Tibial artery (tissue), 4 donors: ENCODE measurements at regions not wholly inside any gene's neighbourhood (a gene's known extent, or its start where the extent isn't known, plus 50 kb on each side); places are given as distances from the start of the nearest gene placed in this dataset.

Experiments used
- DNase-seq, 2 donors: peaks; one replicate each; pipeline ENCODE4 v3.0.0-alpha.2; 2019
- H3K27ac ChIP-seq, 2 donors: fragments of 200-600 bp; sonication (generic) in 1 of 2; 1 replicate in 1 of 2; 2 replicates in 1 of 2; pipeline ENCODE4 v1.5.1; 2018 to 2019; ENCODE audit warnings: mild to moderate bottlenecking in 1 of 2
- H3K27me3 ChIP-seq, 2 donors: fragments of 200-600 bp; sonication (generic) in 1 of 2; one replicate each; pipeline versions ENCODE4 v1.5.1 to v1.6.0; 2016 to 2019
- H3K36me3 ChIP-seq, 3 donors: fragments of 200-600 bp; sonication (generic) in 2 of 3; one replicate each; pipeline ENCODE4 v1.5.1; 2016 to 2019; ENCODE audit warnings: mild to moderate bottlenecking in 2 of 3
- H3K4me1 ChIP-seq, 4 donors: fragments of 200-600 bp; sonication (generic) in 2 of 4; 1 replicate in 3 of 4; 2 replicates in 1 of 4; pipeline ENCODE4 v1.5.1; 2016 to 2019
- H3K4me3 ChIP-seq, 2 donors: fragments of 200-600 bp; sonication (generic) in 1 of 2; 1 replicate in 1 of 2; 2 replicates in 1 of 2; pipeline ENCODE4 v1.5.1; 2018 to 2019; ENCODE audit warnings: mild to moderate bottlenecking in 2 of 2
- H3K9me3 ChIP-seq, 3 donors: fragments of 200-600 bp; sonication (generic) in 1 of 3; one replicate each; pipeline ENCODE4 v1.5.1; 2016 to 2019
- CTCF ChIP-seq, 2 experiments: fragments of 200-600 bp in 1 of 2; fragments of 450-650 bp in 1 of 2; IDR thresholded peaks; one replicate each; pipeline ENCODE4 v1.5.1; 2017 to 2019; ENCODE audit warnings: antibody characterized with exemption in 2 of 2, mild to moderate bottlenecking in 1 of 2, moderate library complexity in 1 of 2
- intact Hi-C: fragments of 100-400 bp; cut with DNase I; formaldehyde crosslinking; loops from one replicate; pipeline ENCODE4 v1.15.0; 2023; ENCODE audit warnings: low total_unique reads

GRCh38 chr20:17856837-17857605 is 111.6 kb downstream of the SNX5 start:
- no peaks in the 10 kb centered on the region for H3K27me3 ChIP-seq
- peak in 1 of 2 donors; percentile 5 for DNase-seq
- H3K9me3 ChIP-seq, result no peaks in the 10 kb centered on the region
- no peaks in the 10 kb centered on the region for H3K36me3 ChIP-seq
- TF ChIP-seq CTCF (IDR thresholded peaks at IDR 0.05), result no peak
- H3K27ac ChIP-seq, result no peak overlapping the region
- H3K4me1 ChIP-seq, result peaks cover 0 to 10% (median 6%) of the 10 kb centered on the region in 4 donors
- H3K4me3 ChIP-seq, result no peak overlapping the region
- intact Hi-C loops, result no loop called here

- Histone ChIP-seq H3K27ac (no peak overlapping the region), H3K4me3 (no peak overlapping the region), H3K27me3 (no peaks in the 10 kb centered on the region), H3K4me1 (peaks cover 0 to 10% (median 6%) of the 10 kb centered on the region in 4 donors), H3K36me3 (no peaks in the 10 kb centered on the region), H3K9me3 (no peaks in the 10 kb centered on the region)
- intact Hi-C loops, result no loop called here
- DNase-seq, result peak in 1 of 2 donors; percentile 21
- no peak for TF ChIP-seq CTCF (IDR thresholded peaks at IDR 0.05)
Observed at GRCh38 chr20:17856024-17856564, 112.5 kb downstream of the SNX5 start.

GRCh38 chr20:17854307-17854903 is 114.2 kb downstream of the SNX5 start:
- DNase-seq, result peak in 1 of 2 donors; percentile 51

GRCh38 chr20:17852323-17852722 is 116.3 kb downstream of the SNX5 start:
- Histone ChIP-seq H3K9me3 (no peaks in the 10 kb centered on the region), H3K27me3 (no peaks in the 10 kb centered on the region), H3K36me3 (no peaks in the 10 kb centered on the region), H3K4me1 (peaks cover 0 to 16% (median 8%) of the 10 kb centered on the region in 4 donors), H3K4me3 (no peak overlapping the region), H3K27ac (no peak overlapping the region)
- intact Hi-C loops, result no loop called here
- no peak for DNase-seq
- TF ChIP-seq CTCF (IDR thresholded peaks at IDR 0.05), result no peak

More at GRCh38 chr20:17854307-17854903, 114.2 kb downstream of the SNX5 start:
- peaks cover 0 to 14% (median 10%) of the 10 kb centered on the region in 4 donors for H3K4me1 ChIP-seq
- no peak overlapping the region for H3K4me3 ChIP-seq
- TF ChIP-seq CTCF (IDR thresholded peaks at IDR 0.05), result no peak
- no peak overlapping the region for H3K27ac ChIP-seq
- H3K27me3 ChIP-seq, result no peaks in the 10 kb centered on the region
- intact Hi-C loops, result no loop called here
- H3K9me3 ChIP-seq, result no peaks in the 10 kb centered on the region
- no peaks in the 10 kb centered on the region for H3K36me3 ChIP-seq

- Histone ChIP-seq H3K27me3 (no peaks in the 10 kb centered on the region), H3K4me3 (no peak overlapping the region), H3K27ac (peak overlapping the region; percentile 56 to 61), H3K4me1 (peaks cover 0 to 16% (median 8%) of the 10 kb centered on the region in 4 donors), H3K36me3 (no peaks in the 10 kb centered on the region), H3K9me3 (no peaks in the 10 kb centered on the region)
- DNase-seq, result no peak
- intact Hi-C loops, result no loop called here
- no peak for TF ChIP-seq CTCF (IDR thresholded peaks at IDR 0.05)
Observed at GRCh38 chr20:17850684-17851026, 117.9 kb downstream of the SNX5 start.
